Activated CD4-positive, alpha-beta memory T cell treated with anti-CD3 and anti-CD28 coated beads for 36 hours (primary cell): ENCODE measurements at regions not wholly inside any gene's neighbourhood (a gene's known extent, or its start where the extent isn't known, plus 50 kb on each side); places are given as distances from the start of the nearest gene placed in this dataset.
"Not testable (repeated sequence)": the region's sequence is repeated elsewhere in the genome, so short reads cannot be mapped to it uniquely, and the experiment has no call there.

Experiments used
- CTCF ChIA-PET: fragments of 350-600 bp; sonication (Branson Sonifier 250); formaldehyde crosslinking; loops from one replicate; lab custom pipeline; 2021; ENCODE audit warnings: antibody characterized with exemption, inconsistent platforms; lab: Charles Lee
- POLR2A ChIA-PET: fragments of 350-600 bp; sonication (Branson Sonifier 250); formaldehyde crosslinking; loops from one replicate; lab custom pipeline; 2021; ENCODE audit warnings: antibody characterized with exemption; lab: Charles Lee
- DNase-seq: peaks from one replicate; pipeline ENCODE4 v3.0.0-alpha.2; 2020
- H3K27ac Mint-ChIP-seq: one replicate; pipeline ENCODE4 v1.8.0; 2021; ENCODE audit warnings: mixed read lengths
- H3K27me3 Mint-ChIP-seq: one replicate; pipeline ENCODE4 v1.8.0; 2021; ENCODE audit warnings: mixed read lengths
- H3K36me3 Mint-ChIP-seq: one replicate; pipeline ENCODE4 v1.8.0; 2021; ENCODE audit warnings: mixed read lengths
- H3K4me1 Mint-ChIP-seq: one replicate; pipeline ENCODE4 v1.8.0; 2021; ENCODE audit warnings: low read depth, mixed read lengths
- H3K4me3 Mint-ChIP-seq: one replicate; pipeline ENCODE4 v1.8.0; 2021; ENCODE audit warnings: mild to moderate bottlenecking, mixed read lengths
- H3K9me3 Mint-ChIP-seq: one replicate; pipeline ENCODE4 v1.8.0; 2021; ENCODE audit warnings: mixed read lengths
- intact Hi-C: fragments of 100-400 bp; cut with micrococcal nuclease; formaldehyde crosslinking; loops from one replicate; pipeline ENCODE4 v1.15.1; 2023

- H3K4me3 Mint-ChIP-seq: no peak overlapping the region
- intact Hi-C loops: no loop called here
- ChIA-PET POLR2A (no interaction called here), CTCF (no interaction called here)
- H3K36me3 Mint-ChIP-seq: peaks cover 10% of the 10 kb centered on the region
- H3K4me1 Mint-ChIP-seq: no peaks in the 10 kb centered on the region
- H3K27ac Mint-ChIP-seq: no peak overlapping the region
- H3K27me3 Mint-ChIP-seq: no peaks in the 10 kb centered on the region
- H3K9me3 Mint-ChIP-seq: peaks cover 4% of the 10 kb centered on the region
- DNase-seq: no peak
Measured at GRCh38 chr14:56351861-56352260, 227.7 kb upstream of the TMEM260 start.

GRCh38 chr14:56352999-56353398 lies 226.6 kb upstream of the TMEM260 start:
- Mint-ChIP-seq H3K9me3 (peaks cover 4% of the 10 kb centered on the region), H3K4me1 (no peaks in the 10 kb centered on the region), H3K27me3 (no peaks in the 10 kb centered on the region), H3K27ac (no peak overlapping the region), H3K36me3 (peaks cover 10% of the 10 kb centered on the region), H3K4me3 (no peak overlapping the region)
- ChIA-PET CTCF (no interaction called here), POLR2A (no interaction called here)
- DNase-seq: no peak
- intact Hi-C loops: no loop called here

GRCh38 chr14:56357428-56357827 lies 222.2 kb upstream of the TMEM260 start:
- ChIA-PET CTCF (interaction anchor here (1.1 kb wide), 1 partner anchor 33 kb away, joined by 3 read pairs; no protein-coding TSS in a partner anchor), POLR2A (no interaction called here)
- Mint-ChIP-seq H3K4me3 (no peak overlapping the region), H3K9me3 (peaks cover 2% of the 10 kb centered on the region), H3K27ac (no peak overlapping the region), H3K36me3 (no peaks in the 10 kb centered on the region), H3K4me1 (peaks cover 2% of the 10 kb centered on the region), H3K27me3 (no peaks in the 10 kb centered on the region)
- intact Hi-C loops: no loop called here
- no peak for DNase-seq

- H3K36me3 Mint-ChIP-seq: no peaks in the 10 kb centered on the region
- intact Hi-C loops: no loop called here
- H3K4me3 Mint-ChIP-seq: no peak overlapping the region
- DNase-seq: no peak
- ChIA-PET CTCF (no interaction called here), POLR2A (no interaction called here)
- peaks cover 2% of the 10 kb centered on the region for H3K9me3 Mint-ChIP-seq
- H3K4me1 Mint-ChIP-seq: peaks cover 2% of the 10 kb centered on the region
- no peak overlapping the region for H3K27ac Mint-ChIP-seq
- H3K27me3 Mint-ChIP-seq: no peaks in the 10 kb centered on the region
Measured at GRCh38 chr14:56358275-56358674, 221.3 kb upstream of the TMEM260 start.

- POLR2A ChIA-PET: no interaction called here
- CTCF ChIA-PET: no interaction called here
- H3K4me3 Mint-ChIP-seq: no peak overlapping the region
- H3K27ac Mint-ChIP-seq: no peak overlapping the region
- H3K27me3 Mint-ChIP-seq: no peaks in the 10 kb centered on the region
- peaks cover 2% of the 10 kb centered on the region for H3K9me3 Mint-ChIP-seq
- DNase-seq: peak; percentile 46
- H3K4me1 Mint-ChIP-seq: peaks cover 2% of the 10 kb centered on the region
- intact Hi-C loops: no loop called here
- H3K36me3 Mint-ChIP-seq: no peaks in the 10 kb centered on the region
Measured at GRCh38 chr14:56358851-56359614, 220.6 kb upstream of the TMEM260 start.

GRCh38 chr14:56365663-56366062 lies 213.9 kb upstream of the TMEM260 start:
- H3K27ac Mint-ChIP-seq, POLR2A ChIA-PET: not testable (repeated sequence)

GRCh38 chr14:56367416-56367815 lies 212.2 kb upstream of the TMEM260 start:
- intact Hi-C loops: no loop called here
- no peak for DNase-seq
- Mint-ChIP-seq H3K27me3 (peaks cover 4% of the 10 kb centered on the region), H3K4me1 (no peaks in the 10 kb centered on the region), H3K36me3 (peaks cover 5% of the 10 kb centered on the region), H3K9me3 (peaks cover 18% of the 10 kb centered on the region), H3K4me3 (no peak overlapping the region), H3K27ac (no peak overlapping the region)
- CTCF ChIA-PET: no interaction called here
- POLR2A ChIA-PET: no interaction called here

More at GRCh38 chr14:56365663-56366062, 213.9 kb upstream of the TMEM260 start:
- H3K4me1 Mint-ChIP-seq, H3K9me3 Mint-ChIP-seq, CTCF ChIA-PET, H3K4me3 Mint-ChIP-seq, H3K36me3 Mint-ChIP-seq, intact Hi-C loops, H3K27me3 Mint-ChIP-seq, DNase-seq: not testable (repeated sequence)

GRCh38 chr14:56371737-56372136 lies 207.9 kb upstream of the TMEM260 start:
- peaks cover 26% of the 10 kb centered on the region for H3K9me3 Mint-ChIP-seq
- intact Hi-C loops: no loop called here
- no peak for DNase-seq
- H3K27me3 Mint-ChIP-seq: peaks cover 1% of the 10 kb centered on the region
- CTCF ChIA-PET: no interaction called here
- H3K27ac Mint-ChIP-seq: no peak overlapping the region
- peaks cover 8% of the 10 kb centered on the region for H3K36me3 Mint-ChIP-seq
- no peaks in the 10 kb centered on the region for H3K4me1 Mint-ChIP-seq
- H3K4me3 Mint-ChIP-seq: no peak overlapping the region
- POLR2A ChIA-PET: no interaction called here

- POLR2A ChIA-PET: no interaction called here
- Mint-ChIP-seq H3K4me3 (no peak overlapping the region), H3K4me1 (no peaks in the 10 kb centered on the region), H3K27me3 (peaks cover 1% of the 10 kb centered on the region), H3K27ac (no peak overlapping the region), H3K9me3 (peaks cover 23% of the 10 kb centered on the region), H3K36me3 (peaks cover 8% of the 10 kb centered on the region)
- no peak for DNase-seq
- CTCF ChIA-PET: no interaction called here
- intact Hi-C loops: no loop called here
Measured at GRCh38 chr14:56374421-56374820, 205.2 kb upstream of the TMEM260 start.

- no peaks in the 10 kb centered on the region for H3K4me1 Mint-ChIP-seq
- ChIA-PET POLR2A (no interaction called here), CTCF (no interaction called here)
- no peak overlapping the region for H3K27ac Mint-ChIP-seq
- H3K36me3 Mint-ChIP-seq: no peaks in the 10 kb centered on the region
- H3K9me3 Mint-ChIP-seq: peaks cover 3% of the 10 kb centered on the region
- H3K27me3 Mint-ChIP-seq: no peaks in the 10 kb centered on the region
- H3K4me3 Mint-ChIP-seq: no peak overlapping the region
- no peak for DNase-seq
- intact Hi-C loops: no loop called here
Measured at GRCh38 chr14:56378046-56378445, 201.6 kb upstream of the TMEM260 start.

- ChIA-PET CTCF (no interaction called here), POLR2A (no interaction called here)
- intact Hi-C loops: no loop called here
- no peaks in the 10 kb centered on the region for H3K36me3 Mint-ChIP-seq
- H3K9me3 Mint-ChIP-seq: peaks cover 2% of the 10 kb centered on the region
- no peak overlapping the region for H3K4me3 Mint-ChIP-seq
- H3K27ac Mint-ChIP-seq: no peak overlapping the region
- no peaks in the 10 kb centered on the region for H3K27me3 Mint-ChIP-seq
- no peak for DNase-seq
- no peaks in the 10 kb centered on the region for H3K4me1 Mint-ChIP-seq
Measured at GRCh38 chr14:56378475-56378877, 201.1 kb upstream of the TMEM260 start.

GRCh38 chr14:56379956-56380355 lies 199.6 kb upstream of the TMEM260 start:
- H3K4me1 Mint-ChIP-seq: no peaks in the 10 kb centered on the region
- H3K4me3 Mint-ChIP-seq: no peak overlapping the region
- intact Hi-C loops: no loop called here
- no peaks in the 10 kb centered on the region for H3K27me3 Mint-ChIP-seq
- no peak for DNase-seq
- peaks cover 4% of the 10 kb centered on the region for H3K9me3 Mint-ChIP-seq
- no peak overlapping the region for H3K27ac Mint-ChIP-seq
- H3K36me3 Mint-ChIP-seq: no peaks in the 10 kb centered on the region
- ChIA-PET POLR2A (no interaction called here), CTCF (no interaction called here)

- intact Hi-C loops: no loop called here
- Mint-ChIP-seq H3K36me3 (peaks cover 6% of the 10 kb centered on the region), H3K4me3 (no peak overlapping the region), H3K27ac (no peak overlapping the region), H3K27me3 (no peaks in the 10 kb centered on the region), H3K9me3 (peaks cover 18% of the 10 kb centered on the region), H3K4me1 (no peaks in the 10 kb centered on the region)
- DNase-seq: no peak
- CTCF ChIA-PET: no interaction called here
- POLR2A ChIA-PET: no interaction called here
Measured at GRCh38 chr14:56386024-56386423, 193.6 kb upstream of the TMEM260 start.
